Upper lobe of right lung (tissue), 1 donor: ENCODE measurements at regions not wholly inside any gene's neighbourhood (a gene's known extent, or its start where the extent isn't known, plus 50 kb on each side); places are given as distances from the start of the nearest gene placed in this dataset.

ENCODE experiments used
- ATAC-seq: fragments of 200-7000 bp; cut with Tn5 transposase; one replicate; pipeline ENCODE4 v1.9.1; 2020; ENCODE audit warnings: mild to moderate bottlenecking, moderate library complexity
- DNase-seq: peaks from one replicate; pipeline ENCODE4 v3.0.0-alpha.2; 2020
- H3K27ac ChIP-seq: fragments of 200-600 bp; one replicate; pipeline ENCODE4 v1.8.0; 2022
- H3K27me3 ChIP-seq: fragments of 200-600 bp; one replicate; pipeline ENCODE4 v1.8.0; 2022; ENCODE audit warnings: mild to moderate bottlenecking
- H3K36me3 ChIP-seq: fragments of 200-600 bp; one replicate; pipeline ENCODE4 v1.8.0; 2022
- H3K4me1 ChIP-seq: fragments of 200-600 bp; one replicate; pipeline ENCODE4 v1.8.0; 2022
- H3K4me3 ChIP-seq: fragments of 200-600 bp; one replicate; pipeline ENCODE4 v1.8.0; 2022; ENCODE audit warnings: mild to moderate bottlenecking
- H3K9me3 ChIP-seq: fragments of 200-600 bp; one replicate; pipeline ENCODE4 v1.8.0; 2022
- intact Hi-C: fragments of 100-400 bp; cut with DNase I; formaldehyde crosslinking; loops from one replicate; pipeline ENCODE4 v1.11.0; 2022
- TF ChIP-seq, protein P1 (sequence below): fragments of 200-600 bp; IDR thresholded peaks from one replicate; pipeline ENCODE4 v1.8.0; 2022; ENCODE audit warnings: antibody characterized with exemption
- donor health status: DM: no; HTN: yes; CAD: no; lungs with severe emphysema.

DNA sequence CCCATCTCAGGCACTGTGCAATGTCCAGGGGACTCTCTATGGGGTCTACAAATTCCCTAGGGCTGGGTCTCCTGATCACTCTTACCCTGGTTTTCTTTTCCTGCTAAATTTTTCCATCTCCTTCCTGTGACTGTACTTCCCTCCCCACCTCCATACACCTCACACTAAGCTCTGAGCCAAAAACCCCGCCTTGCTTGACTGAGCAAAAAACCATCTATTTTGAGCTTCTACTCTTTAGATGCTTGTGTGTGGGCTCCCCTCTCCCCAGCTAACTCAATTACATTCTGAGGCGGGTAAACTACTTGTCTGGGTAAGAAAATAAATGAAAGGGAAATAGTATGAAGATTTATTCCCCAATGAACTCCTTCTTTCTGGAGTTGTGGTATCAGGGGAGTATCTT, 187.9 kb downstream of the PTPRU start:
- Histone ChIP-seq H3K9me3 (no peaks in the 10 kb centered on the region), H3K4me3 (no peak overlapping the region), H3K27ac (no peak overlapping the region), H3K4me1 (no peaks in the 10 kb centered on the region), H3K36me3 (no peaks in the 10 kb centered on the region), H3K27me3 (no peaks in the 10 kb centered on the region)
- no peak for DNase-seq
- no peak for ATAC-seq
- intact Hi-C loops: no loop called here
- TF ChIP-seq, protein P1, sequence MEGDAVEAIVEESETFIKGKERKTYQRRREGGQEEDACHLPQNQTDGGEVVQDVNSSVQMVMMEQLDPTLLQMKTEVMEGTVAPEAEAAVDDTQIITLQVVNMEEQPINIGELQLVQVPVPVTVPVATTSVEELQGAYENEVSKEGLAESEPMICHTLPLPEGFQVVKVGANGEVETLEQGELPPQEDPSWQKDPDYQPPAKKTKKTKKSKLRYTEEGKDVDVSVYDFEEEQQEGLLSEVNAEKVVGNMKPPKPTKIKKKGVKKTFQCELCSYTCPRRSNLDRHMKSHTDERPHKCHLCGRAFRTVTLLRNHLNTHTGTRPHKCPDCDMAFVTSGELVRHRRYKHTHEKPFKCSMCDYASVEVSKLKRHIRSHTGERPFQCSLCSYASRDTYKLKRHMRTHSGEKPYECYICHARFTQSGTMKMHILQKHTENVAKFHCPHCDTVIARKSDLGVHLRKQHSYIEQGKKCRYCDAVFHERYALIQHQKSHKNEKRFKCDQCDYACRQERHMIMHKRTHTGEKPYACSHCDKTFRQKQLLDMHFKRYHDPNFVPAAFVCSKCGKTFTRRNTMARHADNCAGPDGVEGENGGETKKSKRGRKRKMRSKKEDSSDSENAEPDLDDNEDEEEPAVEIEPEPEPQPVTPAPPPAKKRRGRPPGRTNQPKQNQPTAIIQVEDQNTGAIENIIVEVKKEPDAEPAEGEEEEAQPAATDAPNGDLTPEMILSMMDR: no peak

DNA sequence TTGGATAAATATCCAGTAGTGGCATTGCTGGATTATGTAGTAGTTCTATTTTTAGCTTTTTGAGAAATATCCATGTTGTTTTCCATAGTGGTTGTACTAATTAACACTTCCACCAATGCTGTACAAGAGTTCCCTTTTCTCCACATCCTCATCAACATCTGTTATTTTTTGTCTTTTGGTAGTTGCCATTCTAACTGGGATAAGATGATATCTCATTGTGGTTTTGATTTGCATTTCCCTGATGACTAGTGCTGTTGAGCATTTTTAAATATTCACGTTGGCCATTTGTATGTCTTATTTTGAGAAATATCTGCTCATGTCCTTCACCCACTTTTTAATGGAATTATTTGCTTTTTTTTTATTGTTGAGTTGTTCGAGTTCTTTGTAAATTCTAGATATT, 183.9 kb downstream of the PTPRU start:
- no peaks in the 10 kb centered on the region for H3K36me3 ChIP-seq
- no peak overlapping the region for H3K4me3 ChIP-seq
- DNase-seq: no peak
- H3K9me3 ChIP-seq: no peaks in the 10 kb centered on the region
- H3K27ac ChIP-seq: no peak overlapping the region
- no peak for ATAC-seq
- TF ChIP-seq, protein P1: no peak
- peaks cover 11% of the 10 kb centered on the region for H3K27me3 ChIP-seq
- no peaks in the 10 kb centered on the region for H3K4me1 ChIP-seq
- intact Hi-C loops: no loop called here

DNA sequence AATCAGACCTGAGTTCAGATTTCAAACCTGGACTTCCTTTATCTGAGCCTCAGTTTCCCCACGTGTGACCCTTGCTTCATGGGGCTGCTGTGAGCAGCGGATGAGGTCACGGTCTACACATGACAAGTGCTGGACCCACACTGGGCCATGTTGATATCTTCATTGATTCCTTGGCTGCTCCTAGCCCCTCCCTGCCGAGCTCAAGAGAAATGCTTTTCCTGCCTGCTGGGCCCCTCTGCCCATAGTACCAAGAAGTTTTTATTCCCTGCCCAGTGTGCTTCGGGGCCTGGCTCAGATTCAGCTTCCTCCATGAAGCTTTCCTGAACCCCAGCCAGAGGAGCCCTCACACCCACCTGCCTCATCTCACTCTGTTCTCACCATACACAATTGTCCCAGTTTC, 181.6 kb downstream of the PTPRU start:
- H3K4me3 ChIP-seq: no peak overlapping the region
- no peaks in the 10 kb centered on the region for H3K9me3 ChIP-seq
- DNase-seq (peak; percentile 26), ATAC-seq (no peak)
- TF ChIP-seq, protein P1: no peak
- no peaks in the 10 kb centered on the region for H3K4me1 ChIP-seq
- no peak overlapping the region for H3K27ac ChIP-seq
- no peaks in the 10 kb centered on the region for H3K36me3 ChIP-seq
- intact Hi-C loops: no loop called here
- peaks cover 11% of the 10 kb centered on the region for H3K27me3 ChIP-seq

DNA sequence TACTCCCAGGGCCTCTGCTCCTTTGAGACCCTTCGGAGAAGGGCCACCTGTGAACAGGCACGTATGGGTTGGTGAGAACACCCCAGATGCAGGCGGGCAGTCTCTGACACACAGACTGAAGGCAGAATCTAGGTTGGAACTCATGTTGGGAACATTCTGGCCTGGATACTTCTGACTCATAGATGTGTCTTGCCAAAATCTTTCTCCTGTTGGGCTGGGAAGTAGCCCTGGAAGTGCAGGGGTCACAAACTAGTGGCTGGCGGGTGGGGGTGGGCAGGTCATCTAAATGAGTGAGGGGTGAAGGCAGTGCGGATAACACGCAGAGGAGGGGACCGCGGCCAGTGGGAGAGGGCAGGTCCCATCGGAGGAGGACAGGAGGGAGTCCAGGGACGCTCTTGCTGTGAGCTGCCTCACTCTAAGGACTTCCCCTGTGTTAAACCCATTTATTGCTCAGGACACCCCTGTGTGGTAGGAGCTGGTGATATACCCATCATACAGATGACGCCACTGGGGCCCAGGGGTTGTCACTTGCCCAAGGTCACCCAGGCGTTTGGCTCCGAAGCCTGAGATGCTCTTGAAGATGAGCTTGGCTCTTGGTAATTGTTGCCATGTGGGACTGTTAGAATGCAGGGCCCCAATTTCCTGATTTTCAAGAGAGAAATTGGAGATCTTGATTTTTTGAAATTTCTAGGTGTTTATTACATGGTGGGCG, 181.0 kb downstream of the PTPRU start:
- Histone ChIP-seq H3K4me1 (no peaks in the 10 kb centered on the region), H3K4me3 (no peak overlapping the region), H3K36me3 (no peaks in the 10 kb centered on the region), H3K9me3 (no peaks in the 10 kb centered on the region), H3K27ac (peak overlapping the region; percentile 71), H3K27me3 (peaks cover 11% of the 10 kb centered on the region)
- DNase-seq (no peak), ATAC-seq (peak; percentile 25)
- TF ChIP-seq, protein P1: no peak
- intact Hi-C loops: no loop called here

DNA sequence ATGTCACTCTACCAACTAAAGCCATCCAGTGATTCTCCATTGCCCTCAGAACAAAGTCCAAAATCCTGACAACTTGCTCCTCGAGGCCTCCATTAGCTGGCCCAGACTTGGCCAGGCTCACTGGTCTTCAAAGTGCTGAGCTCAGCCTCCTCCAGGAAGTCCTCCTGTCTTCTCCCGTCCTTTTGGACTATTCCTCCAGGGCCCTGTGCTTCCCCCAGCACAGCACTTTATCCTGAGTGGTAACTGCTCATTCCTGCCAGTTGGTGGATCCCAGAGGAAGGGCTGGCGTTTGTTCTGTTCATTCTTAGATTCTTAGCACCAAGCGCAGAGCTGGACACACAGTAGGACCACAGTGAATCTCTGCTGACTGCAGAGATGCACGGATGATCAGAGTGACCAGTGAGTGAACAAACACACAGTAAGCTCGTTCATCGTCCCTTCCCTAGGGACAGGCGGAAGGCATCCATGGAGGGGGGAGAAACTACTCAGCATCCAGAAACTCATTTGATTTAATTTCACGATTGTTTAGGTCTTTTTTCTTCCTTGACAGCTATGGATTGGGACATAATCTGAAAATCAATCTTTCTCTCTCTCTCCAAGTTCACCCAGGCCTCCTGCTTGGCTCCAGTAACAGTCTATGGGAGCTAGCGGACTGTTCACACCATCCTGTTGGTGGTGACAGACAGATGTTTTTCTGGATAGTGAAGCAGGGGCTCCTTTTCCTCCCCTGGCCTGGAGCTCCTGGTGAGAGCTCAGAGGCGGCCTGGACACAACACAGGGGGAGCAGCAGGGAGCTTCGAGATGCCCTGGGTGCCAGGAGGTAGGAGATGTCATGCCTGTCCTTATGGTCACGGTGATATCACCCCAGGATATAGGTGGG, 180.2 kb downstream of the PTPRU start:
- peaks cover 11% of the 10 kb centered on the region for H3K27me3 ChIP-seq
- no peak overlapping the region for H3K4me3 ChIP-seq
- intact Hi-C loops: no loop called here
- H3K4me1 ChIP-seq: no peaks in the 10 kb centered on the region
- no peaks in the 10 kb centered on the region for H3K9me3 ChIP-seq
- H3K27ac ChIP-seq: peak overlapping the region; percentile 71
- no peaks in the 10 kb centered on the region for H3K36me3 ChIP-seq
- DNase-seq: no peak
- TF ChIP-seq, protein P1: peak; percentile 18
- peak; percentile 15 for ATAC-seq
